Osteocyte (in vitro differentiated cells): ENCODE measurements at regions not wholly inside any gene's neighbourhood (a gene's known extent, or its start where the extent isn't known, plus 50 kb on each side); places are given as distances from the start of the nearest gene placed in this dataset.
"Not testable (repeated sequence)": the region's sequence is repeated elsewhere in the genome, so short reads cannot be mapped to it uniquely, and the experiment has no call there.

Experiments used
- DNase-seq: peaks from one replicate; pipeline ENCODE4 v3.0.0; 2021; ENCODE audit warnings: mixed read lengths; ENCODE audit not compliant: unreplicated experiment; ENCODE audit errors: extremely low spot score
- H3K27ac Mint-ChIP-seq: one replicate; pipeline ENCODE4 v1.8.0; 2021; ENCODE audit warnings: mild to moderate bottlenecking, mixed read lengths; ENCODE audit not compliant: unreplicated experiment
- H3K27me3 Mint-ChIP-seq: one replicate; pipeline ENCODE4 v1.8.0; 2021; ENCODE audit warnings: mixed read lengths; ENCODE audit not compliant: unreplicated experiment
- H3K36me3 Mint-ChIP-seq: one replicate; pipeline ENCODE4 v1.8.0; 2021; ENCODE audit warnings: mixed read lengths; ENCODE audit not compliant: unreplicated experiment
- H3K4me1 Mint-ChIP-seq: one replicate; pipeline ENCODE4 v1.8.0; 2021; ENCODE audit warnings: mixed read lengths; ENCODE audit not compliant: unreplicated experiment
- H3K4me3 Mint-ChIP-seq: one replicate; pipeline ENCODE4 v1.8.0; 2021; ENCODE audit warnings: mild to moderate bottlenecking, moderate library complexity, mixed read lengths; ENCODE audit not compliant: unreplicated experiment
- H3K9me3 Mint-ChIP-seq: one replicate; pipeline ENCODE4 v1.8.0; 2021; ENCODE audit warnings: mixed read lengths; ENCODE audit not compliant: unreplicated experiment
- TF ChIP-seq, protein P1 (sequence below): fragments of 200-600 bp; sonication (generic); IDR thresholded peaks from 2 replicates; pipeline ENCODE4 v1.5.0; 2021; ENCODE audit warnings: antibody characterized with exemption, mild to moderate bottlenecking, moderate library complexity

DNA sequence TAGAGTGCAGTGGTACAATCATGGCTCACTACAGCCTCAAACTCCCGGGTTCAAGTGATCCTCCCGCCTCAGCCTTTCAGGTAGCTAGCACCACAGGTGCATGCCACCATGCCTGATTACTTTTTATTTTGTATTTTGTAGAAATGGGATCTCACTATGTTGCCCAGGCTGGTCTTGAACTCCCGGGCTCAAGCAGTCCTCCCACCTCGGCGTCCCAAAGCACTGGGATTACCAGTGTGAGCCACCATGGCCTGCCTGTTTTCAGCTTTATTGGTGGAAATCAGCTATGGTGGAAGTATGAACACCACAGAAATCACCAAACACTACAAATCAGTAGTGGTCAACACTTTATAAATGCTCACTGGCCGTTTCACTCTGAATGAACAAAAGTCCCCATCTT is 299.9 kb upstream of the LYZL1 start:
- Mint-ChIP-seq H3K27ac (no peak overlapping the region), H3K36me3 (no peaks in the 10 kb centered on the region), H3K9me3 (no peaks in the 10 kb centered on the region), H3K27me3 (no peaks in the 10 kb centered on the region), H3K4me3 (no peak overlapping the region), H3K4me1 (peaks cover 19% of the 10 kb centered on the region)
- DNase-seq = no peak
- TF ChIP-seq, protein P1, sequence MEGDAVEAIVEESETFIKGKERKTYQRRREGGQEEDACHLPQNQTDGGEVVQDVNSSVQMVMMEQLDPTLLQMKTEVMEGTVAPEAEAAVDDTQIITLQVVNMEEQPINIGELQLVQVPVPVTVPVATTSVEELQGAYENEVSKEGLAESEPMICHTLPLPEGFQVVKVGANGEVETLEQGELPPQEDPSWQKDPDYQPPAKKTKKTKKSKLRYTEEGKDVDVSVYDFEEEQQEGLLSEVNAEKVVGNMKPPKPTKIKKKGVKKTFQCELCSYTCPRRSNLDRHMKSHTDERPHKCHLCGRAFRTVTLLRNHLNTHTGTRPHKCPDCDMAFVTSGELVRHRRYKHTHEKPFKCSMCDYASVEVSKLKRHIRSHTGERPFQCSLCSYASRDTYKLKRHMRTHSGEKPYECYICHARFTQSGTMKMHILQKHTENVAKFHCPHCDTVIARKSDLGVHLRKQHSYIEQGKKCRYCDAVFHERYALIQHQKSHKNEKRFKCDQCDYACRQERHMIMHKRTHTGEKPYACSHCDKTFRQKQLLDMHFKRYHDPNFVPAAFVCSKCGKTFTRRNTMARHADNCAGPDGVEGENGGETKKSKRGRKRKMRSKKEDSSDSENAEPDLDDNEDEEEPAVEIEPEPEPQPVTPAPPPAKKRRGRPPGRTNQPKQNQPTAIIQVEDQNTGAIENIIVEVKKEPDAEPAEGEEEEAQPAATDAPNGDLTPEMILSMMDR = no peak

DNA sequence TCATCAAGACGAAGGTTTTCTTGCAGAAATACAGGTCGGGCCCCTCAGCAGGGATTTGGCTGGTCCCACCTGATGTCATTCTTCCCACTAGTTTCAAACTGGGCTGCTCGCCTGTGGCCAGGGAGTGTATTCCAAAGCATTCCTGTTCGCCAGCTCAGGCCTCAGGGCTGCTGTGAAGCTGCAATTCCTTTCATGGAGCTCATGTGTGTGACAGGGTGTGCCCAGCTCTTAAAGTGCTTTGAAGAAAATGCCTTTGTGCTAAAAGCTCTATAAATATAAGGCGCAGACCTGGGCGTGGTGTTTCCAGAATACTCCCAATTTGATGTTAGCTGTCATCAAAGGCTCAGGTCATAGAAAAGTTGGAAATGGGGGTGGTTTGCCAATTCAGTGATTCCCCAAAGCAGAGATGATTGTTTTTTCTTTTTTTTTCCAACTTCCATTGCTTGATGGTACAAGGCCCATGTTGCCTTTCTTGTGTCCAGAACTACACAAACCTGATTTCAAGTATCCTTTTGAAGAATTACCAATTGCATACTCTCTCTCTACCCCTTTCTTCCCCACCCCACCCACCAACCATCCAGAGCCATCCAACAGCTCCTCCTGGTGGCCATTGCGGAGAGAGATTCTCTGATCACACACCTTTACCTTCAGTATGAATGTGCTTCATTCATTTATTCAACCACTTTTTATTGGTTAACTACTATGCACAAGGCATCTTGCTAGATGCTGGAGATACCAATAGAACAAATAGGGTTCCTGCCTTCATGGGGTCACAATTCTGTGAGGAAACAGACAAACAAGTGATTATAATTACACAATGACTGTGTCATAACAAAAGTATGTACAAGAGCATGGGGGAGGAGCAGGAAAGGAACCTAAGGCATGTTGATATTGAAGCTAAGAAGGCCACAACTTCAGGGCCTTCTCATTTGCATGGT is 297.3 kb upstream of the LYZL1 start:
- TF ChIP-seq, protein P1 = peak; percentile 70
- Mint-ChIP-seq H3K9me3 (no peaks in the 10 kb centered on the region), H3K4me1 (peaks cover 18% of the 10 kb centered on the region), H3K4me3 (no peak overlapping the region), H3K27ac (no peak overlapping the region), H3K27me3 (no peaks in the 10 kb centered on the region), H3K36me3 (no peaks in the 10 kb centered on the region)
- no peak for DNase-seq

DNA sequence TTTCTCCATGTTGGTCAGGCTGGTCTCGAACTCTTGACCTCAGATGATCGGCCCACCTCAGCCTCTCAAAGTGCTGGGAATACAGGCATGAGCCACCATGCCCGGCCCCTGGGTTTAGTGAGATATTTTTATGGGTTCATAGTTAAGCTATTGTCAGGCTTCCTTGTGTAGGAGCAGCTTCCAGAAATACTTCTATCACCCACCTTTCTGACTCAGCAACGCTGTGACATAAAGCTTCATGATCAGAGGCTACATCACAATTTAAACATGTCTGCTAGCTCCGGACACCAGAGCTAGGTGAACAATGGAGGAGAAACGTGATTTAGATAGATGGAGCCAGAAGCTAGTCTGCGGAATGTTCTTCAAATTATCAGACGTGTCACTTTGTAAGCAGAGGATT is 295.8 kb upstream of the LYZL1 start:
- Mint-ChIP-seq H3K9me3 (no peaks in the 10 kb centered on the region), H3K27me3 (no peaks in the 10 kb centered on the region), H3K4me1 (peaks cover 21% of the 10 kb centered on the region), H3K36me3 (no peaks in the 10 kb centered on the region), H3K4me3 (no peak overlapping the region), H3K27ac (no peak overlapping the region)
- no peak for DNase-seq
- TF ChIP-seq, protein P1 = no peak

DNA sequence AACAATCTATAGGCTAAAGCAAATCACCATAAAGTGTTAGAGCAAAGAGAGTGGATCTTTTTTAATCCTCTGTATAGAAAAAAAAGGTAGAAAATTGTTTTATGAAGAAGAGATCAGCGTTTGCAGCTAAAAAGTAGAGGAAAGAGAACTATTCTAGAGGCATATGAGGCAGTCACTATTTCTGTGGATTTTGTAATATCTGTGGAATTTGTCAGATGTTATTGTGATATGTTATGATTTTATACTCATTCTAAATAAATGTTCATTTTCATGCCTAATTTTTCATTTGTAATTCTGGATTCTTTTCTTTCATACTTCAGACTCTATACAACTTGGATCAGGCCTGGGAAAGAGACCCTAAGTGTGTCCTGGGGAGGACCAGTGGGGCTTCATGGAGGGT is 295.0 kb upstream of the LYZL1 start:
- TF ChIP-seq, protein P1 = no peak
- peak overlapping the region; percentile 39 for H3K27ac Mint-ChIP-seq
- H3K27me3 Mint-ChIP-seq = no peaks in the 10 kb centered on the region
- DNase-seq = no peak
- H3K4me1 Mint-ChIP-seq = peaks cover 21% of the 10 kb centered on the region
- no peaks in the 10 kb centered on the region for H3K36me3 Mint-ChIP-seq
- no peak overlapping the region for H3K4me3 Mint-ChIP-seq
- no peaks in the 10 kb centered on the region for H3K9me3 Mint-ChIP-seq

DNA sequence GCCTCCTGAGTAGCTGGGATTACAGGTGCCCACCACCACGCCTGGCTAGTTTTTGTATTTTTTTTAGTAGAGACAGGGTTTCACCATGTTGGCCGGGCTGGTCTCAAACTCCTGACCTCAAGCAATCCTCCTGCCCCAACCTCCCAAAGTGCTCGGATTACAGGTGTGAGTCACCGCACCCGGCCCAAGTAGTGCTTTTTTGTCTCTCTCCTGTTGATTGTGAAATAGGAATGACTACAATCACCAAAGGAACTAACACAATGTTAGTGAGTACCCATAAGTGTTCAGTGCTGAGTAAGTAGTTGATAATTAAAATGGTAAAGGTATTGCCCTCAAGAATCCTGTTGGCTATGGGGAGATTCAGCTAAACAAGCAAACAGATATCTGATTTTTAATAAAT is 294.1 kb upstream of the LYZL1 start:
- not testable (repeated sequence) for H3K27ac Mint-ChIP-seq, DNase-seq, H3K4me3 Mint-ChIP-seq, H3K27me3 Mint-ChIP-seq, H3K9me3 Mint-ChIP-seq, H3K36me3 Mint-ChIP-seq
- peaks cover 21% of the 10 kb centered on the region for H3K4me1 Mint-ChIP-seq
